HepG2 (cell line): ENCODE measurements at regions not wholly inside any gene's neighbourhood (a gene's known extent, or its start where the extent isn't known, plus 50 kb on each side); places are given as distances from the start of the nearest gene placed in this dataset.
A peak's percentile ranks its signal among the peaks of the same experiment; 100 is the strongest.

Experiments
- AKAP8 ChIP-seq: sonication (generic); formaldehyde crosslinking; IDR thresholded peaks from 2 replicates; pipeline ENCODE4 v1.5.1; 2020; ENCODE audit warnings: mild to moderate bottlenecking, missing genetic modification reagents
- ATRX ChIP-seq: sonication (generic); formaldehyde crosslinking; IDR thresholded peaks from 2 replicates; pipeline ENCODE4 v1.4.0; 2020; ENCODE audit warnings: missing genetic modification reagents, borderline replicate concordance
- CREB1 ChIP-seq, 2 experiments: fragments of 450-650 bp in 1 of 2; IDR thresholded peaks; 2 replicates each; pipeline ENCODE4 v1.6.1; 2016 to 2017; ENCODE audit warnings: control low read depth in 1 of 2, mild to moderate bottlenecking in 1 of 2, missing compliant biosample characterization in 1 of 2, missing genetic modification characterization in 1 of 2
- HDAC2 ChIP-seq: sonication (generic); formaldehyde crosslinking; IDR thresholded peaks from 2 replicates; pipeline ENCODE4 v1.4.0; 2020; ENCODE audit warnings: missing genetic modification reagents
- HDAC6 ChIP-seq: fragments of 200-600 bp; sonication (generic); IDR thresholded peaks from 2 replicates; pipeline ENCODE4 v1.7.0; 2017; ENCODE audit warnings: mild to moderate bottlenecking, antibody characterized with exemption, low read length, low read depth
- HNRNPL ChIP-seq: fragments of 200-400 bp; formaldehyde crosslinking; IDR thresholded peaks from 2 replicates; pipeline ENCODE4 v1.6.1; 2017; ENCODE audit warnings: mild to moderate bottlenecking, low read depth, low read length
- MLLT10 ChIP-seq: sonication (generic); formaldehyde crosslinking; IDR thresholded peaks from 2 replicates; pipeline ENCODE4 v1.4.0; 2020; ENCODE audit warnings: missing genetic modification reagents
- PCBP2 ChIP-seq: fragments of 200-400 bp; formaldehyde crosslinking; optimal IDR thresholded peaks from 2 replicates; pipeline ENCODE3; 2018; ENCODE audit warnings: low read length, low read depth; ENCODE audit not compliant: poor library complexity, severe bottlenecking
- RBM39 ChIP-seq: fragments of 200-400 bp; formaldehyde crosslinking; IDR thresholded peaks from one replicate; pipeline ENCODE4 v1.6.1; 2018; ENCODE audit warnings: antibody characterized with exemption, mild to moderate bottlenecking, low read depth, low read length; ENCODE audit not compliant: poor library complexity, severe bottlenecking
- REL ChIP-seq: sonication (generic); formaldehyde crosslinking; conservative IDR thresholded peaks from 2 replicates; pipeline ENCODE4 v1.8.0; 2022; ENCODE audit warnings: mild to moderate bottlenecking, missing genetic modification reagents, moderate library complexity
- SNAI1 ChIP-seq: sonication (generic); formaldehyde crosslinking; IDR thresholded peaks from 2 replicates; pipeline ENCODE4 v1.5.0; 2020; ENCODE audit warnings: mild to moderate bottlenecking, missing genetic modification reagents, borderline replicate concordance
- ZBTB1 ChIP-seq: sonication (generic); formaldehyde crosslinking; IDR thresholded peaks from 2 replicates; pipeline ENCODE4 v1.4.0; 2020; ENCODE audit warnings: missing genetic modification reagents, borderline replicate concordance
- ZBTB8A ChIP-seq: sonication (generic); formaldehyde crosslinking; IDR thresholded peaks from 2 replicates; pipeline ENCODE4 v1.4.0; 2020; ENCODE audit warnings: mild to moderate bottlenecking, low read depth, missing genetic modification reagents, borderline replicate concordance
- ZC3H4 ChIP-seq: sonication (generic); formaldehyde crosslinking; IDR thresholded peaks from 2 replicates; pipeline ENCODE4 v1.4.0; 2020; ENCODE audit warnings: missing genetic modification reagents, borderline replicate concordance
- ZNF251 ChIP-seq: sonication (generic); formaldehyde crosslinking; IDR thresholded peaks from 2 replicates; pipeline ENCODE4 v1.9.0; 2021; ENCODE audit warnings: mild to moderate bottlenecking, missing genetic modification reagents
- ZNF333 ChIP-seq: sonication (generic); formaldehyde crosslinking; IDR thresholded peaks from 2 replicates; pipeline ENCODE4 v1.4.0; 2020; ENCODE audit warnings: mild to moderate bottlenecking, missing genetic modification reagents, borderline replicate concordance
- ZNF343 ChIP-seq: sonication (generic); formaldehyde crosslinking; IDR thresholded peaks from 2 replicates; pipeline ENCODE4 v1.4.0; 2020; ENCODE audit warnings: mild to moderate bottlenecking, missing genetic modification reagents
- ZNF570 ChIP-seq: sonication (generic); formaldehyde crosslinking; IDR thresholded peaks from 2 replicates; pipeline ENCODE4 v1.4.0; 2020; ENCODE audit warnings: mild to moderate bottlenecking, missing genetic modification reagents, borderline replicate concordance
- ZNF7 ChIP-seq: IDR thresholded peaks from 2 replicates; pipeline ENCODE4 v1.6.1; 2016; ENCODE audit warnings: missing biosample characterization, missing genetic modification reagents
- TF ChIP-seq, protein P1 (sequence below): sonication (generic); formaldehyde crosslinking; IDR thresholded peaks from 2 replicates; pipeline ENCODE4 v1.5.1; 2020; ENCODE audit warnings: missing genetic modification reagents, mild to moderate bottlenecking, borderline replicate concordance
- TF ChIP-seq, protein P2 (sequence below): sonication (generic); formaldehyde crosslinking; IDR thresholded peaks from 2 replicates; pipeline ENCODE4 v1.9.0; 2021; ENCODE audit warnings: missing genetic modification reagents, mild to moderate bottlenecking, borderline replicate concordance
- TF ChIP-seq, protein P3 (sequence below): sonication (generic); formaldehyde crosslinking; IDR thresholded peaks from 2 replicates; pipeline ENCODE4 v1.4.0; 2020; ENCODE audit warnings: missing genetic modification reagents
- TF ChIP-seq, protein P4 (sequence below): sonication (generic); formaldehyde crosslinking; IDR thresholded peaks from 2 replicates; pipeline ENCODE4 v1.5.0; 2020; ENCODE audit warnings: missing genetic modification reagents, mild to moderate bottlenecking, borderline replicate concordance
- TF ChIP-seq, protein P5 (sequence below): sonication (generic); formaldehyde crosslinking; IDR thresholded peaks from 2 replicates; pipeline ENCODE4 v1.4.0; 2020; ENCODE audit warnings: missing genetic modification reagents

DNA sequence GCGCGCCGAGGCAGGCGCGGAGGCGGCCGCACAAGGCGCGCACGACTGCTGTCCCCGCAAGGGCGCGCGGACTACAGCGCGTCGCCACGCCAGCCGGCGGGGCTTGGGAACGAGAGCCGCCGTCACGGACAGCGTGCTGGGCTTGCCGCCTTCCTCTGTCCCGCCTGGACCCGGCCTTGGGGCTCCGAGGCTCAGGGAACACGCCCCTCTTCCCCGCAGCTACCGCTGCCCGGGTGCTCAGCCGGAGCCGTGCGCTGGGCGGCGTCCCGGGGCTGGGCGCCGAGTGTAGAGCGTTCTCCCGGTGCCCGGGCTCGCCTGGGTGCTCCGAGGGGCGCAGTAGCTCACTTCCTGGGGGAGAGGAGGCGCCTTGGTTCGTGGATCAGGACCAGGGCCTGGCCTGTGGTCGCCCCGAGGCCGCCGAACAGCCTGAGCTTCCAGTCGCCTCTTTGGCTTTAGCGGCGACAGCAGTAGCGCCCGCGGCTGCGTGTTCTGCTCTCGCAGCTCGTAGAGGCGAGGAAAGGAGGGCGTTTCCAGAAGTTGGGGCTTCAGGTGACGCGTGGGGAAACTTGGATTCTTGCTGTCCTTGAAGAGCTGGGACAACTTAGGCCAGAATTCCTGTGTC, 226.7 kb upstream of the C2CD4B start (continued):
- TF ChIP-seq REL (CRISPR knock-in tag) (no peak; the same call in 1 of the 2 replicates), HDAC6 (no peak), ZNF251 (CRISPR knock-in tag) (no peak), ATRX (CRISPR knock-in tag) (no peak), HDAC2 (CRISPR knock-in tag) (no peak), ZC3H4 (no peak), ZNF570 (CRISPR knock-in tag) (no peak), AKAP8 (CRISPR knock-in tag) (no peak), ZBTB1 (no peak), SNAI1 (no peak), ZNF343 (CRISPR knock-in tag) (no peak), ZNF333 (peak; percentile 50; the same call in 1 of the 2 replicates), ZNF7 (CRISPR knock-in tag) (no peak), ZBTB8A (CRISPR knock-in tag) (no peak), CREB1 (IDR thresholded peaks at IDR 0.05) (no peak), CREB1 (CRISPR knock-in tag; IDR thresholded peaks at IDR 0.05) (no peak), HNRNPL (no peak), MLLT10 (CRISPR knock-in tag) (no peak), PCBP2 (no peak), RBM39 (no peak)
- TF ChIP-seq, protein P1, sequence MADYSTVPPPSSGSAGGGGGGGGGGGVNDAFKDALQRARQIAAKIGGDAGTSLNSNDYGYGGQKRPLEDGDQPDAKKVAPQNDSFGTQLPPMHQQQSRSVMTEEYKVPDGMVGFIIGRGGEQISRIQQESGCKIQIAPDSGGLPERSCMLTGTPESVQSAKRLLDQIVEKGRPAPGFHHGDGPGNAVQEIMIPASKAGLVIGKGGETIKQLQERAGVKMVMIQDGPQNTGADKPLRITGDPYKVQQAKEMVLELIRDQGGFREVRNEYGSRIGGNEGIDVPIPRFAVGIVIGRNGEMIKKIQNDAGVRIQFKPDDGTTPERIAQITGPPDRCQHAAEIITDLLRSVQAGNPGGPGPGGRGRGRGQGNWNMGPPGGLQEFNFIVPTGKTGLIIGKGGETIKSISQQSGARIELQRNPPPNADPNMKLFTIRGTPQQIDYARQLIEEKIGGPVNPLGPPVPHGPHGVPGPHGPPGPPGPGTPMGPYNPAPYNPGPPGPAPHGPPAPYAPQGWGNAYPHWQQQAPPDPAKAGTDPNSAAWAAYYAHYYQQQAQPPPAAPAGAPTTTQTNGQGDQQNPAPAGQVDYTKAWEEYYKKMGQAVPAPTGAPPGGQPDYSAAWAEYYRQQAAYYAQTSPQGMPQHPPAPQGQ (CRISPR knock-in tag) = no peak
- TF ChIP-seq, protein P2, sequence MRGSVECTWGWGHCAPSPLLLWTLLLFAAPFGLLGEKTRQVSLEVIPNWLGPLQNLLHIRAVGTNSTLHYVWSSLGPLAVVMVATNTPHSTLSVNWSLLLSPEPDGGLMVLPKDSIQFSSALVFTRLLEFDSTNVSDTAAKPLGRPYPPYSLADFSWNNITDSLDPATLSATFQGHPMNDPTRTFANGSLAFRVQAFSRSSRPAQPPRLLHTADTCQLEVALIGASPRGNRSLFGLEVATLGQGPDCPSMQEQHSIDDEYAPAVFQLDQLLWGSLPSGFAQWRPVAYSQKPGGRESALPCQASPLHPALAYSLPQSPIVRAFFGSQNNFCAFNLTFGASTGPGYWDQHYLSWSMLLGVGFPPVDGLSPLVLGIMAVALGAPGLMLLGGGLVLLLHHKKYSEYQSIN = peak; percentile 62; the same call in 1 of the 2 replicates
- TF ChIP-seq, protein P3, sequence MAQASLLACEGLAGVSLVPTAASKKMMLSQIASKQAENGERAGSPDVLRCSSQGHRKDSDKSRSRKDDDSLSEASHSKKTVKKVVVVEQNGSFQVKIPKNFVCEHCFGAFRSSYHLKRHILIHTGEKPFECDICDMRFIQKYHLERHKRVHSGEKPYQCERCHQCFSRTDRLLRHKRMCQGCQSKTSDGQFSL (CRISPR knock-in tag) = peak; percentile 53; the same call in 1 of the 2 replicates
- TF ChIP-seq, protein P4, sequence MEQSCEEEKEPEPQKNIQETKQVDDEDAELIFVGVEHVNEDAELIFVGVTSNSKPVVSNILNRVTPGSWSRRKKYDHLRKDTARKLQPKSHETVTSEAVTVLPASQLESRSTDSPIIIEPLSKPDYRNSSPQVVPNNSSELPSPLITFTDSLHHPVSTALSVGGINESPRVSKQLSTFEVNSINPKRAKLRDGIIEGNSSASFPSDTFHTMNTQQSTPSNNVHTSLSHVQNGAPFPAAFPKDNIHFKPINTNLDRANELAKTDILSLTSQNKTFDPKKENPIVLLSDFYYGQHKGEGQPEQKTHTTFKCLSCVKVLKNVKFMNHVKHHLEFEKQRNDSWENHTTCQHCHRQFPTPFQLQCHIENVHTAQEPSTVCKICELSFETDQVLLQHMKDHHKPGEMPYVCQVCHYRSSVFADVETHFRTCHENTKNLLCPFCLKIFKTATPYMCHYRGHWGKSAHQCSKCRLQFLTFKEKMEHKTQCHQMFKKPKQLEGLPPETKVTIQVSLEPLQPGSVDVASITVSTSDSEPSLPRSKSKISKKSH (CRISPR knock-in tag) = 0 out of 2 replicates have a peak, but pooled peaks have one; percentile 77
- TF ChIP-seq, protein P5, sequence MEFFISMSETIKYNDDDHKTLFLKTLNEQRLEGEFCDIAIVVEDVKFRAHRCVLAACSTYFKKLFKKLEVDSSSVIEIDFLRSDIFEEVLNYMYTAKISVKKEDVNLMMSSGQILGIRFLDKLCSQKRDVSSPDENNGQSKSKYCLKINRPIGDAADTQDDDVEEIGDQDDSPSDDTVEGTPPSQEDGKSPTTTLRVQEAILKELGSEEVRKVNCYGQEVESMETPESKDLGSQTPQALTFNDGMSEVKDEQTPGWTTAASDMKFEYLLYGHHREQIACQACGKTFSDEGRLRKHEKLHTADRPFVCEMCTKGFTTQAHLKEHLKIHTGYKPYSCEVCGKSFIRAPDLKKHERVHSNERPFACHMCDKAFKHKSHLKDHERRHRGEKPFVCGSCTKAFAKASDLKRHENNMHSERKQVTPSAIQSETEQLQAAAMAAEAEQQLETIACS (CRISPR knock-in tag) = 0 out of 2 replicates have a peak, but pooled peaks have one; percentile 43
